GM12873 (cell line): ENCODE measurements at regions not wholly inside any gene's neighbourhood (a gene's known extent, or its start where the extent isn't known, plus 50 kb on each side); places are given as distances from the start of the nearest gene placed in this dataset.

Experiments
- TF ChIP-seq, protein P1 (sequence below): IDR thresholded peaks from 2 replicates; pipeline ENCODE4 v1.5.1; 2012; ENCODE audit warnings: low read depth, mild to moderate bottlenecking, moderate library complexity, low read length, control low read depth; ENCODE audit not compliant: insufficient read depth; ENCODE audit errors: missing control alignments

DNA sequence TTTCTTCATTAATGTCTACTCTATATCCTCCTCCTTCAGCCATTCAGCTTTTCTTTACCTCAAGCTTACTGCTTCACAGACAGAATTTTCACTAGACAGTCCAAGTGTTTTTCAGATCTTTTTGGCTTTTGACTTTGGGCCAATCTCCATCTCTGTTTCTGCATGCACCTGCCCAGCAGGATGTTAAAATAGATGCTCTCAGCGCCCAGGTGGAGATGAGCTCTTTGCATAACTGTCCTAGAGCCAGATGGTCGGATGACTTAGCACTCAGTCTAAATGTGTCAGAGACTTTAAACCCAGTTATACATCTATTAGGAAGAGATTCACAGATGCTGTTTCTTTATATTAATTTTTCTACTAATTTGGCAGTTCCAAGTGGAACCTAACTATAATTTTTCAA lies 80.3 kb upstream of the SSTR1 start:
- TF ChIP-seq, protein P1, sequence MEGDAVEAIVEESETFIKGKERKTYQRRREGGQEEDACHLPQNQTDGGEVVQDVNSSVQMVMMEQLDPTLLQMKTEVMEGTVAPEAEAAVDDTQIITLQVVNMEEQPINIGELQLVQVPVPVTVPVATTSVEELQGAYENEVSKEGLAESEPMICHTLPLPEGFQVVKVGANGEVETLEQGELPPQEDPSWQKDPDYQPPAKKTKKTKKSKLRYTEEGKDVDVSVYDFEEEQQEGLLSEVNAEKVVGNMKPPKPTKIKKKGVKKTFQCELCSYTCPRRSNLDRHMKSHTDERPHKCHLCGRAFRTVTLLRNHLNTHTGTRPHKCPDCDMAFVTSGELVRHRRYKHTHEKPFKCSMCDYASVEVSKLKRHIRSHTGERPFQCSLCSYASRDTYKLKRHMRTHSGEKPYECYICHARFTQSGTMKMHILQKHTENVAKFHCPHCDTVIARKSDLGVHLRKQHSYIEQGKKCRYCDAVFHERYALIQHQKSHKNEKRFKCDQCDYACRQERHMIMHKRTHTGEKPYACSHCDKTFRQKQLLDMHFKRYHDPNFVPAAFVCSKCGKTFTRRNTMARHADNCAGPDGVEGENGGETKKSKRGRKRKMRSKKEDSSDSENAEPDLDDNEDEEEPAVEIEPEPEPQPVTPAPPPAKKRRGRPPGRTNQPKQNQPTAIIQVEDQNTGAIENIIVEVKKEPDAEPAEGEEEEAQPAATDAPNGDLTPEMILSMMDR, result no peak

DNA sequence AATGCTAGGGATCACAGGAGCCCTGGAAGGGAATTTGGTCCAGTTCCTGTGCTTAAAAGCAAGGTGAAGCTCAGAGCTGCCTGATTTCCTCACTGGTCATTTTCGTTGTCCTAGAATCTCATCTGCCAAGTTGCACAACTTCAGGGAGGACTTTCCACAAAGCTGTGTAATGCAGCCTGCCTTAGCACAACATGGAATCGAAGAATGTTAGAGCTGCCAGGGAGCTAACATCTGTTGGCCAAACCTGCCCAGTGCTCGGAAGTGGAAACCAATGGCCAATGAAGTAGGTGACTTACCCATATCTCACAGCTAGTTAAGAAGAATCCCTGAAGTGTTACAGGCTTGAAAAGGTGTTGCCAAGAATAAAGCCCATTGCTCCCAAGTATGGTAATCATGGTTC lies 79.9 kb upstream of the SSTR1 start:
- TF ChIP-seq, protein P1, result no peak

DNA sequence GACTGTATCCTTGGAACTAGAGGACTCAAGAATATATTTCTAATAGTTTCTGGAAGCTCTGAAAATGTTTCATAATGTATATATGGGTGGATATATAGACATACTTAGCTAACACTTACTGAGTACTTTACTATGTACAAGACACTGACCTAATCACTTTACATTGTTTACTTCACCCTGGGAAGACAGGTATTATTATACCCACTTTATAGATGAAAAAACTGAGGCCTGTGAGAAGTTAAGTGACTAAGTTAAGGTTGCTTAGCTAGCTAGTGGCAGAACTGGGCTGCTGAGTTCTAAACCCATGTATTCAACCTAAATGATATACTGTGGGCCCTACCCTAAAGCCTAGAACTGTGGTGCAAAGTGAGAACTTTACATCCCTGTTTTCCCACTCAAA lies 79.1 kb upstream of the SSTR1 start:
- TF ChIP-seq, protein P1, result no peak

DNA sequence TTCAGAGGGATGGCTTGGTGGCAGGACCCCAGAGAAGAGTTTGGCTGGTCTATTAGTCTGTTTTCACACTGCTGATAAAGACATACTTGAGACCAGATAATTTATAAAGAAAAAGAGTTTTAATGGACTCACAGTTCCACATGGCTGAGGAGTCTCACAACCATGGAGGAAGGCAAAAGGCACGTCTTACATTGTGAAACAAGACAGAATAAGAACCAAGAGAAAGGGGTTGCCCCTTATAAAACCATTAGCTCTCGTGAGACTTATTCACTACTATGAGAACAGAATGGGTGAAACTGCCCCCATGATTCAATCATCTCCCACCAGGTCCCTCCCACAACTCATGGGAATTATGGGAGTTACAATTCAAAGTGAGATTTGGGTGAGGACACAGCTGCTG lies 78.5 kb upstream of the SSTR1 start:
- TF ChIP-seq, protein P1, result no peak

DNA sequence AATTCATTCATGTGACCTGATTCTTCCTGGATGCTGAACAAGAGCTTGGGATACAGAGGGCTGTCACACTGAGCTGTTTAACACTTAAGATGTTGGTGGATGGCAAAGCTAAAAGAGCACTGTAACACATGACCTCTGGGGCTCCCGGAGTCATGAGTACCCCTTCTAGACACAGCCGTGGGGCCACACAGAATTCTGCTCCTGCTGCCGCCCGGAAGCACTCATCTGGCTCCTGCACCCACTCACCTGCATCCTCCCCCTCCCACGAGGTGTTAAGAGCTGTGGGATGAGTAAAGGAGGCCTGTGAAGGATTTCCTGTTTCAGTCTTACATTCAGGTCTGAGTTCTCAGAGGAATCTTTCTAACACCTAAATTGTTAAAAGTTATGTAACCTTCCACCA lies 78.0 kb upstream of the SSTR1 start:
- TF ChIP-seq, protein P1, result no peak

DNA sequence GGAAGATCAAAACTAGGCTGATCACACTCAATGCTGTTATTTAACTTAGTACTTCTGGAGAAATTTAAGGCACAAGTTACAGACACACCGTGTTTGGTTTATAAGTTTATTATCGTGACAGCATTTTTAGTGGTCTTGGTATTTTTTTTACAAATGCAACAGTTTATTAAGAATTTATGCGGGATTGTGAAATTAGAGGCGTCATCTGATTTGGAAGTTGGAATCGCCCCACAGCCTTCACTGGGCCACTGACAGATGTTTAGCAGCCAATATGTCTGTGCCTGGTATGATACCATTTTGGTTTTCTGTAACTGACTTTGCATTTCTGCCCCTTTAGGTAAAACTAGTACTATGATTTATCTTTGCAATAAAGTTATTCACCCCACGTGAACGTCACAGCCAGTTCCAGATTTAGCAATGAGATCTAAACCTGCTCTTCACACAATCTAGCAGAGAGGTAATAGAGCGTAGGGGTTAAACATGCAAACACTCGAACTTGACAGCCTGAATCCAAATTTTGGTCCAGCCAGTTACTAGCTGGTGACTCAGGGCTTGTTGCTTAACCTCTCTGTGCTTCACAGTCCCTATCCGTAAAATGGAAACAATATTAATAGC lies 73.2 kb upstream of the SSTR1 start:
- TF ChIP-seq, protein P1, result no peak

DNA sequence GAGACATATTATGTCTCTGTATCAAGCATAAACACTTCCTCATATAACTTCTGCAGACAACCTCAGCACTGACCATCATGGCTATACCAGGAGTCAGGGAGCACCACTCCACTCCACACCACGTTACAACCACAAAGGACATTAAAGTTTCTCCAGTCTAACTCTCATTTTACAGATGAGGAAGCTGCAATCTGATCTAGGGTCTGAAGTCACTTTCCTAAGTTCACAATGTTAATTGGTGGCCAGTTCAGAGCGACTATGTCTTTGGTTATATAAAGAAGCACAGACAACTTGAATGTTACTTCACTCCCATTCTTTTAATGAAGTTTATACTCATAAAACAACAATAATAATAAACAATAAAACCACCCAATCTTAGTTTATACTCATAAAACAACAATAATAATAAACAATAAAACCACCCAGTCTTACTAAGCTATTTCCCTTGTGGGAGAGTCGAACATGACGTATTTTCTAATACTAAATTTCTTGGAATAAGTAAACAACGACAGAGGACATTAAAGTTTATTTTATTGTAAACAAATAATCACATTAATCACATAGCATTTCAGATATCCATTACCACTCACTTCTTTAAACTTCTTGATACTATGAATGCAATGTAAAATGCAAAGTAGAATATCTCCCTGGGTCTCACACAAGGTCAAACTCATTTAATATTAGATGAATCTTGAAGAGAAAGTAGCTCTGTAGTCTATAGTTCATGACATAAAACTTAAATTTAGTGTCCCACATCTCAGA lies 72.4 kb upstream of the SSTR1 start:
- TF ChIP-seq, protein P1, result no peak
